NCI-H526 (cell line): ENCODE measurements at regions not wholly inside any gene's neighbourhood (a gene's known extent, or its start where the extent isn't known, plus 50 kb on each side); places are given as distances from the start of the nearest gene placed in this dataset.

Experiments used
- DNase-seq, 2 experiments: peaks; one replicate each; lab custom pipeline; 2025; lab: John Stamatoyannopoulos, UW

DNA sequence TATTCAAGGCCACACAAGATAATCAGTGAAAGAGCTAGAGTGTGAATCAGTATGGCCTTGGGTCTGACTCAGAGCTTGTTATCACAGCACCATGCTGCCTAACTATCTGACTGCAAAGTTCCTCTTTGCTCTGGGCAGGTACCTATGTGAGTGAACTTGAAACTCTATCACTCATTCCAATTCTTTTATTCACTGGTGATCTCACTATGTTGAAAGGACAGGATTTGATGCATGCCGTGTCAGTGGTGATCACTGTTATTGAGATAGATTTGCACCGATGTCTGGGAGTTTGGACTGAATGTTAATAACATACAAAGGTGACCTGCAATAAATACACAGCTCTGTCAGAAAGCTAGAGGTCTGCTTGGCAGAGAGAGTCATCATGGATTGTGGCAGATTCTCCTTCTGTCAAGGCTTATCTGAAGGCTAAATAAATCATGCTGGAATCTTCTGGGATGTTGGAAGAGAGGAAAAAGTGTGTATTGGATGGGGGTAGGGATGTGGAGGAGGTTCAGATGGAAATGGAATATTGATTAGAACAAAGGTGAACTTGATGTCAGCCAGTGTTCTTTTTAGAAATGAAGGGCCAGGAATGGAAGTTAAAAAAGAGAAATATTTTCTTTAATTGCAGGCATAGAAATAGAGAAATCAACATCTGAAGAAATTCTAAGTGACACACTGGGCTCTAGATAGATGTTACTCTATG is 91.8 kb upstream of the TNC start:
- DNase-seq = no peak

DNA sequence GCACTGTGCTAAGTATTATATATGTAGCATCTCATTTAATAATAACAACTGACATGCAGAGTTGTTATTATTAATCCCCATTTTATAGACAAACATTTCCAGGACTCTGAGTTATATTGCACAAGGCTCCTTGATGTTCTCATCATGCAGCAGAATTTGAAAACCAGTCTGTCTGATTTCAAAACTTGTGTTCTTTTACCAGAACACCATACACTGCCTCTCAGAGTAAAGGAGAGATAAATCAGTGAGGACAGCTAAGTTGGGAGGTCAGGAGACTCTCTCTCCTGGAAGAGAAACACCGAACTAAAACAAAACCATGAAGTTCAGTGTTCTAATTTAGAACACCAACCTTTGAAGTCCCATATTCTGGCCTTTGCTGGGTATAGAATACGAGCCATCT is 92.7 kb upstream of the TNC start:
- DNase-seq = no peak

DNA sequence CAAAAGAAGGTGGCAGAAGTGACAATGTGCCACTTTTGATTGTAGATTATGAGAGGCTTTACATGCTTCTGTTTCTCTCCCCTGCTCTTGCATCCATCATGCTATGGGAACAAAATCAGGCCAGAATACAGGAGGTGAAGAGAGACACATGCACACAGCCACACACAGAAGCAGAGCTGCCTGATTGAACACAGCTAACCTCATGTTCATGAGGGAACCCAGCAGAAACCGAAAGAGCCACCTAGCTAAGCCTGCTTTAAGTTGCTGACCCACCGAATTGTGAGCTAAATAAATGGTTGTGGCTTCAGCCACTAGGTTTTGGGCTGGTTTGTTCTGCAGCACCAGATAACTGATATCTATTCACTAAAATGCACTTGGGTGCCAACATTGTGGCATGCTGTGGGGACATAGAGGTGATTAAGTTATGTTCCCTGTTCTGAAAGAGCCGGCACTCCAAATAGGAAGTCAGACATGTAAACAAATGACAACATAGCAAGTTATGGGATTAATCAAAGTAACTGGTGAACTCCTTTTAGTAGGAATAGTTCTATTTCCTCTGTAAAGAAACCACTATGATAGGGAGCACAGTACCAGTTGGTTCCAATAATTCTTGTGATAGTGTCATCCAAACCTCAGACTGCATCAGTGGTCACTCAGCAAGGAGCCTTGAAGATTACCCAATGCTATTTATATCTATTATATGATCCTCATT is 93.6 kb upstream of the TNC start:
- DNase-seq = no peak

DNA sequence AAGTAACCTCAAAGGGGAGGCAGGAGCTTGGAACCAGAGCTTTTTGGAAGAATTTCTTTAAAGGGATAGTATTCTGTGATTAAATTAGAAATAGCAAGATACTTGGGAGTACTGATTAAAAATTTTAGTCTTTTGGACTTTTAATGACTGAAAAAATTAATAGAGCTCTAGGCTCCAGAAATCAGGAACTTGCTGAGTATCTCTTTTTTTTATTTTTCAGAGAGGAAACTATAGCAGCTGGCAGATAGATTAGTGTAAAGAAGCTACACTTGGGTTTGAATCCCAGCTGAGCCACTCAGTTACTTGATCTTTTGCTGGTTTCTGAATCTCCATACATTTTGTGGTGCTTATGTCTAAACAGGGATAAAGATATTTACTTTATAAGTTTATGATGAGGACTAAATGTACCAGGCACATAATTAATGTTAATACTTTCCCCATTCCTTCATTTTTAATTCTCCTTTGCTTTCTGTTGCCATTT is 94.2 kb upstream of the TNC start:
- DNase-seq = no peak

DNA sequence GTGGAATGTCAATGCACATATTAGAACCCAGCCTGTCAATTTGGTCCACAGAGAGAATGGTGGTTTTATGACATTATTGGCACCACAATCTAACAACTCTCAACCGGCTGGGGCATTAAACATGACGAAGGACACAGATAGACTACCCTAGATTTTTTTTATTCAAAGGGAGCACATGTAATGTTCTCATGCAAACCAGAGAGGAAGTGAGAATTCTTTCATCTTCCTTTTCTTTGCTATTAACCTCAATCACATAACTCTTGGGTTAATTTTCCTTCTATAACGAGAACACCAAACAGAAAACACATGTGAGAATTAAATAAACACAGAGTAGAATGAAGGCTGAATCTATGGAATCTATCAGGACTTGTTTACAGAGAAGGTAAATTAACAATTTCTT is 94.9 kb upstream of the TNC start:
- DNase-seq = no peak

DNA sequence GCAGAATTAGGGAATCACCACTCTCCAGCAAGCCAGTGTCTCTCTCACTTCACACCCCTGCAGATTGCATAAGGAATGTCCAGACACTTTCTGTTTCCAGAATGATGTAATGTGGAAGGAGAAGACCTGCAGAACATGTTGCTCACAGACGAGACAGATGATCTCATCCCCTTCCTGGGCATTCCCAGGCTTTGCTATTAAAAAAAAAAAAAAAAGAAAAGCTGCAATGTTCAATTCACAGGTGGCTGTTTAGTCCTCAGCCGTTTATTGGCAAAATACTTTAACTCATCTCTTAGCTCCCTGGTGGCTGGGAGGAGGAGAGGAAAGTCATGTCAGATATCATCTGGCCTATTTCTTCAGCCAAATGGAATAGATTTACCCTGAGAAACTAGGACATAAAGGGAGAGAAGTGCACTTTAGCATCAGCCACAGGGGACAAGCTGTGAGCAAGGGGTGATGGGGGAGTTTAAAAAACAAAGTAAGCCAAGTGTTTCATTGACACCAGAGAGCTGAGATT is 95.9 kb upstream of the TNC start:
- no peak for DNase-seq

DNA sequence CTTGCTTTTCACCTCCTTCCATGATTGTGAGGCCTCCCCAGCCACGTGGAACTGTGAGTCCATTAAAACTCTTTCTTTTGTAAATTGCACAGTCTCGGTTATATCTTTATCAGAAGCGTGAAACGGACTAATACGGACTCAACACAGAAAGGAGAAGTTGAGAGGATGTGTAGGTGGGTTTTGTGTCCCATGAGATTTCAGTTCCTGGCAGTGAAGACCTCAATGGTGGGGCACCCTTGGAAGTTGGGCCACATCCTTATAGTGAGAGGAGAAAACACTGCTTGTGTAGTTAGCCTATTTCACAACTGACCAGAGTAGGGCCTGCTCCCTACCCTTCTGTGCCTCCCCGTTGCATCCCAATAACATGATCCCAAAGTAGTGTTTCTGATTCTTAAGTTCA is 98.9 kb upstream of the TNC start:
- DNase-seq = no peak

DNA sequence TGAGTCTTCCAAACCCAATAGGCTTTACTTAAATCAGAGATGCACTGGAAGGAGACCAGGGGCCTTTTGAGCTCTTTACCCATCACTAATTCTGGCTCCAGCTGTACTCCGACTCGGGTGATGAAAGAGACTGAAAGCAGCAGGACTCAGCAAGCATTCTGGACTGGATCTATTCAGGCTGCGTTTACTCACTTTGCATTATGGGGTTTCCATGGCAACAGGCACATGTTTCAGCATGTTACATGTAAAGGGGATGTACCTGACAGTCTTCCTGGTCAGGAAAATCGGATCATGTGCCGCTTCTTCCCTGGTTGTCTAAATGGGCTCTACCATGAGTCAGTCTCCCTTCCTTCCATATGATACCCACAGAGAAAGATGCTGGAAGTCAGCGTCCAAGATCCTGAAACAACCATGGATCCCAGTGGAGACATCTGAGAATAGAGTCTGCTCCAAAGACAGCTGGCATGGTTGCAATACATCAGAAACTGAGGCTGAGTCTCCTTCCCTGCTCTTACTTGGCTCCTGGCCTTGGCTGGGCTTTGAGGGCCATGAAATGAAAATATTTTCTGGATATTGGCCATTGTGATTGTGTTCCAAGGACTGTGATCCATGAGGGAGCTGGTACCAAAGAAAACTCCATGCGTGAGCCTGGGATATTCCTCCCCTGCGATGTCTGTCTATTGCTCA is 102.5 kb upstream of the TNC start:
- DNase-seq = peak; percentile 62 to 65

DNA sequence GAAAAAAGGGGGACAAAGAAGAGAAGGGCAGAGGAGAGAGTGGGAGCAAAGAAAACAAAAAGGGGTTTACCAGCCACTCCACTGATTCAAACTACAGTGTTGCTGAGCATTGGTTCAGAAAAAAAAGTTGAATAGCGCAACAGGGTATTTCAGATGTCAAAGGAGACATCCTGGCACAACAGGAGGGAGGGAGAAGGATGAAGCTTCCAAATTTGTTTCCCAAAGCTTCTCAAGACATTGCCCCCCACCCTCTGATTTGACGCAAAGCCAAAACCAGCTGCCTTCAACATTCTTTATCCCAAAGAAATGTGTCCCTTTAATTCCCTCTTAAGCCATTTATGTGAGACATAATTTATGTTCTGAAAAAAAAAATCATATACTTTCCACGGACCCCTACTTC is 105.5 kb upstream of the TNC start:
- DNase-seq = no peak

DNA sequence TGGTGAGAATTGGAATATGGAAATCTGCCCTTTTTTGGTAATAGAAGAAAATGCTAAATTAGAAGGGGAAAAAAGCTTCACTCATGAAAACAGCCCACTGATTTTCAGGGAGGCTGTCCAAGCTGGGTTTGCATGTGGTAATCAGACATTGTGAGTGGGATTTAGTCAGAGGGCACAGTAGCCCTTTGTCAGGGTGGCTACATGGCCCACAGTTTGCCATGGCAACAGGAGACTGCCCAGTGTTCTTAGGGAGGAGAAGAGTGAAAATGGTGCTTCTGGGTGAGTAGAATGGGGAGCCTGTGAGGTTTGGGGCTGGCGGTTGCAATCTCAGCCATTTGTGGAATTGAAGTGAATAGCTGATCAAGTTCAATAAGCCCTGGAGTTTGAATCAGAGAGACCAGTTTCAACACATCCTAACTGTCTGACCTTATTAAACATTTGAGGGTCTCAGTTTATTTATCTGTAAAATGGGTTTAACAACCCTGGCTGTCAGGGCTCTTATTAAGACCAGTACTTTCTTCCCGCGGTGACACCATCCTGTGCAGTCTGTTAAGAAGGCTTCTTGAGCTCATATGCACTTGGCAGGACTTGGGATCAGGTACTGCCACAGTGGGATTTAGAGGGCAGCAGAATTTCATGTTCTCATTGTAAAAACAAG is 107.6 kb upstream of the TNC start:
- DNase-seq = no peak

DNA sequence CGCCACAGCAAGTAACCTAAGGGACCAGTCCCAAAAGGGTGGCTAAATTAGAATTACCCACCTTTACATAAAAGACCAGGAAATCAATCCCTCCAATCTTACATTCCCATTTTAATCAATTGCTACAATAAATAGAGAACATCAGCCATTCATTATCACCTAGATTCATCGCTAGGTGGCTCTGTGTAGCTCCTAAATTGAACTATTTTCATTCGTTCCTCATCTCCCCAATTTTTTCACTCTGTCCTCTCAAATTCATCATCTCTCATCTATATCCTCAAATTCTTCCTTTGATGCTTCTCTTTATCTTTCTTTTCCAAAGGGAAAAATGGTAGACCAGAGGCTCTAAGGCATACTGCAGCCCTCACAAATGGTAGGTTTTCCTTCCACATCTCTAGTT is 108.2 kb upstream of the TNC start:
- DNase-seq = no peak

DNA sequence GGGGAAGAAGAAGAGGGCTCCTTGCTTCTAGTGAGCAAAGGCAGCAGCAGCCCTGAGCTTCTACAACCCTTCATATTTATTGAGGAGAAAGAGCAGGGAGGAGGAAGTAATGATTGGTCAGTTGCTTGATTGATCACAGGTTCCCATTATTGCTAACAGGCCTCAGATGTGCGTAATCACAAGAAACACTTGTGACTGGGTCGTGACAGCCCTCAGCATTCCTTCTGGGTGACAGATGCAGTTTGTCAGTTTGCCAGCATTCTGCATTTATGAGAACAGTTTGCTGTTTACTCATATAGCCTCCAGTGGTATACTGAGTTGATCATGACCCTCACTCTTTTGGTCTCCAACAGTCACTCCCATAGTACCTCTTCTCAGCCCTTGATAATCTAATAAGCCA is 111.5 kb upstream of the TNC start:
- no peak for DNase-seq

DNA sequence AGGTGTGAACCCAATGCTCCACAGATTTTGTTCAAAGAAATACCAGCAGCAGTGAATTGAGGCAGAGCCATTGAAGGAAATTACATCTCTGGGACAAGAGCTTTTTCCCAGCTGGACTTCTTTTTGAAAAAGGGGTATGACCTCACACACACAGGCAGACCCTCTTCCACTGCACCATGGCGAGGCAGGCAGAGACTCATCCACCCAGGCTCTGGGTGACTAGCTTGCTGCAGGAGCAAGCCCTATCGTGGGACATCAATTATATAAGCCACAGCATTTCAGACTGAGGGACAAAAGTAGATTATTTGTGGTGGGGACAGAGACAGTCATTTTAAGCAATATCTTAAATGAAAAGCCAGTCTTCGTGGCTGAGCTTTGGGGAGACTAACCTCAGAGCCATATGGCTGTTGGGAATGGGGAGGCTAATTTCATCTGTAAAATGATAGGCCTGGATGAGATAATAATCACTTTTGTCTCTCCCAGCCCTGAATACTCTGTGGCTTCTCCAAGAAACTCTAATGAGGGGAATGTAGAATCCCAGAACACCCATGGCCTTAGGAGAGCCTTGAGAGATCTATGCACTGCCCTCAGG is 113.1 kb upstream of the TNC start:
- DNase-seq = no peak

DNA sequence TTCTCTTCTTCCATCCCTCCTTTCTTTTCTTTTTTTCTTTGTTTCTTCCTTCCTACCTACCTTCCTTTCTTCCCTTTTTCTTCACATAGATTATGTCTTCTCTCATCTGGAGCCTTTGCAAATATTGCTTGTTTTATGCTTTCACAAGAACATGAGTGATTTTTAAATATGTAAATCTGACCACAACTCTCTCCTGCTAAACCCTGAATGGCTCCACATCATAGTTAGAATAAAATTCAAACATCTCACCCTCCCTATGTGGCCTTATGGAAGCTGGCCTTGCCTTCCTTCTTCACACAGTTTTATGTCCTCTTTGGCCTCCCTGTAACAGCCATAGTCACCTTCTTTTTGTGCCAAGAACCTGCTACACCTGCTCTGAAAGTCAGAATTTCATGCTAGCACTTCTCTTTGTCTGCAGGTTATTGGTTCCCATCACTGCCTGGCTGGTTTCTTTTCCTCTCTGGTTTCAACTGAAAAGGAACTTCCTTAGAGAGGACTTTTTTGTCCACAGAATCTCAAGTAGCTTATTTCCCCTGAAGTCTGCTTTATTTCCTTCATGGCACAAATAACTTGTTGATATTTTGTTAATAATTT is 114.3 kb upstream of the TNC start:
- DNase-seq = peak in 1 of 2 experiments; percentile 9

DNA sequence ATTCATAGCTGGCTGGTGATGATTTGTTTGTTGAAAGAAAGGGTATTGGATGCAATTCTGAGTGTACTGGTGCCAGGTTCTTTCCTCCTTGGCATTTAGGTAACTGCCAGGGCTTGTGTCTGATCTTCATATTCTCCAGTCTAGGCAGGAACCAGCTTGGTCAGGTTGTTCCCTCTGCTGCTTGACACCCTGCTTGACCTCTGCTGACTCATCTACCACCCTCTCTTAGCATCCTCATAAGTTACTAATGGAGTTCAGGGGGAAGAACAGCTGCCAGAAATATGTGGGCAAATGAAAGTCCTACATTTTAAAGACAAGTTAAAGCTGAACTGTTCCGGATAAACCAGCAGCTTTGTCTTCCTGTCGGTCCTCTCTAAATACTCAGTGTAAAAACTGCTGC is 116.1 kb upstream of the TNC start:
- DNase-seq = no peak

DNA sequence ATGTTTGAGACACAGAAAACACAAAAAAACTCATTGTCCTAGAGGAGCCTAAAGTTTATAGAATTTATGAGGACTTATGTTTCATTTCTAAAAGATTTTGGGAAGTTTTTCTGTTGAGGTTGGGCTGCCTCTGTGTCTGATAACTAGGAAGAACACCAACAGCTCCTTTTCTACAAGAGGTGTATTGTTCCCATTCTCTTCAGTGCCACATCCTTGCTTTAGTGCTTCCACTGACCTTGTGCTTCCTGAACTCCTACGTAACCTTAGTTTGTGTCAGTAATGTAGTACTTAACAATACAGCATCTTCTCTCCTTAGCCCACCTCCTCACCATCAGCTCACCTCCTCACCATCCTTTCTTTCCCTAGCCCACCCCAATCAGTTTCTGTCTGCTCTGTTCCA is 117.3 kb upstream of the TNC start:
- no peak for DNase-seq

DNA sequence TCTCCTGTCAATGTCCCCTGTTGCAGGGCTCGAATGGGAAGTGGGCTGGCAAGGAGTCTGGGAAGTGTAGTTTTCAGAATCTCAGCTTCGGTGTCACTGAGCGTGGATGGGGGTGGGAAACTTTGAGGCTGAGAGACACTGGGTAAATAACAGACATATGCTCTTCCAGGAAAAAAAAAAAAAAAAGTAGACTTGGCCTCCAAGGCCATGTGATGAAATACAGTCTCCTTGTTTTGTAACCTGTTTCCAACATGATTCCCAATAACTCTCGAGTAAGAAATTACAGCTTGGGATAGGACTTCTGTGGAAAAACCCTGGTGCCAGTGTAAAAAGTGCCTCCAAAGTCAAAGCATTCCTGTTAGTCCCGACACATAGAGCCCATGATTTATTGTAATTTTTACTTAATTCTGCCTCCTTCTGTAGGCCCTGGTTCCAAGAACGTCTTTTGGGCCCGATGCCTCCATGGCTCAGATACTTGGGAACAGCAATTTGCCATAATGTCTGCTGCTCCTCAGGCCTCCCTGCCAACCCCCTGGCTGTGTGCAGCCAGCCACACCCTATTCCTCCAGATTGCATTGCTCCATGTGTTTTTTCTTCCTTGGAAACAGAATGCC is 119.5 kb upstream of the TNC start:
- DNase-seq = no peak

DNA sequence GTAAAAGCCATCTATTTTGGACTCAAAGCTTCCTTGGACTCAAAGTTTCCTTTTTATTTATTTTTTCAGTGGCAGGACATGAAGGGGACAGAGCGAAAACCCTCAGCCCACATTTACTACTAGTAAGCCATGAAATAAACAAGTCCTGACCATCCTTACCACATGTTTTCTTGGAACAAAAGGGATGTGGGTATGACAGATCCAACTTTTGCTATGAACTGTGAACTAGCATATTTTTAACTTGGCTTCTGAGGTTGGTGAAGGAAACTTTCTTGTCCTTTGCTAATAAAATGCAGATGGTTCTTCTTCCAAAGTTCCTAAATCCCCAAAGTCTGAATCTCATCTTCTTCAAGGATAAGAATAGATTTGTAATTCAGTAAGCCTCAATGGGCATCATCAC is 122.7 kb upstream of the TNC start:
- DNase-seq = no peak

DNA sequence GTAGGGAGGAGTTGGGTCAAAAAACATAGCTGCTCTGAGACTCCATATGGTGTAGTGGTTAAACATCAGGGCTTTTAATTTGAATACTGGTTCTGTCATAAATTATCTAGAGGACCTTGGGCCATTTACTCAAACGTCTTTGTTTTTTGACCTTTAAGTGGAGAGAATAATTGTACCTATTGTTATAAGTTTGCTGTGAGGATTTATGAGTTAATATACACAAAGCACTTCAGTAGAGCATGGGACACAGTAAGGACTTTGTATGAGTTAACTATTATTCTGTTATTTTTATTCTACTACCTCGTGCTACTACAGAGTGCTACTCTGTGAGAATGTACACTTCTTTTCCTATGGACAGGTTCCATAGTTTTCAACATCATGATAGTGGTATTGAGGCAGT is 123.7 kb upstream of the TNC start:
- peak in 1 of 2 experiments; percentile 3 for DNase-seq

DNA sequence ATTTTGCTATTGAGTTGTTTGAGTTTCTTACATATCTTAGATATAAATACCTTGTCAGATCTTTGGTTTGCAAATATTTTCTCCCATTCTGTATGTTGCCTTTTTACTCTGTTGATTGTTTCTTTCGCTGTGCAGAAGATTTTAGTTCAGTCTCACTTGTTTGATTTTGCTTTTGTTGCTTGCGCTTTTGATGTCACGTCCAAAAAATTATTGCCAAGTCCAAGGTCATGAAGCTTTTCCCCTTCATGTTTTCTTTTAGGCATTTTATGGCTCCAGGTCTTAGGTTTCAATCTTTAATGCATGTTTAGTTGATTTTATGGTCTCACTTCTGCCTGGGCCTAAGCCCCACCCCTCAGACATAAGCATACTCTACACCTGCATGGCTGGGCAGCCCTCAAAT is 131.5 kb upstream of the TNC start:
- DNase-seq = no peak

DNA sequence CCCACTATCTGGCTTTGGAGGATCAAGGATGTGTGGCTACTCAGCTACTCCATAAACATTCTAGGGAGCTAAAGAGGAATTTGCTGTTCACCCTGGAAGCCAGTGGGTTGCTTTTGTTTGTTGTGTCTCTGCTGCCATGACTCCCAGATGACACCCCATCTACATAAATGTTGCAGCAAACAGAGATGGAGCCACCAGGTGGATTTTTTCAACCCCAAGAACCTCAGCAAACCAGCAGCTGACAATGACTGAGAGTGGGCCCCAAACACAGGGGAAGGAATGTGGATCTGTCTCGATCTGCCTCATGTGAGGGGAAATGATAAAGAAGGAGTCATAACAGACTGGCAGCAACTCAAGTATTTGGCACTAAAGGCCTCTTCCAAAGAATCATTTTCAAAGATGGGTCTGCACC is 132.7 kb upstream of the TNC start:
- DNase-seq = no peak
